Astrocyte (in vitro differentiated cells and primary cell): ENCODE measurements at regions not wholly inside any gene's neighbourhood (a gene's known extent, or its start where the extent isn't known, plus 50 kb on each side); places are given as distances from the start of the nearest gene placed in this dataset.
"Not testable (repeated sequence)": the region's sequence is repeated elsewhere in the genome, so short reads cannot be mapped to it uniquely, and the experiment has no call there.

Source experiments
- DNase-seq: peaks from one replicate; pipeline ENCODE4 v3.0.0-alpha.2; 2010; ENCODE audit warnings: low read depth
- FAIRE-seq: peaks from 2 replicates; lab custom pipeline; 2011; peaks lifted over from hg19 to GRCh38; lab: Jason Lieb, UNC
- H2AFZ ChIP-seq: 2 replicates; pipeline ENCODE4 v1.6.0; 2012; ENCODE audit warnings: low read depth, low read length, inconsistent platforms
- H3K27ac ChIP-seq: 2 replicates; pipeline ENCODE4 v1.5.1; 2011; ENCODE audit warnings: low read depth, low read length, inconsistent platforms
- H3K27me3 ChIP-seq: 2 replicates; pipeline ENCODE4 v1.6.0; 2011; ENCODE audit warnings: low read length, inconsistent platforms; ENCODE audit not compliant: insufficient read depth
- H3K36me3 ChIP-seq: 2 replicates; pipeline ENCODE4 v1.5.1; 2011; ENCODE audit warnings: low read length, inconsistent platforms; ENCODE audit not compliant: insufficient read depth
- H3K4me1 ChIP-seq: 2 replicates; pipeline ENCODE4 v1.5.1; 2011; ENCODE audit warnings: low read length, inconsistent platforms; ENCODE audit not compliant: insufficient read depth
- H3K4me2 ChIP-seq: 2 replicates; pipeline ENCODE4 v1.6.0; 2012; ENCODE audit warnings: low read length, inconsistent platforms
- H3K4me3 ChIP-seq: 2 replicates; pipeline ENCODE4 v1.5.1; 2011; ENCODE audit warnings: low read depth, mild to moderate bottlenecking, low read length, inconsistent platforms; ENCODE audit not compliant: insufficient read depth
- H3K79me2 ChIP-seq: 2 replicates; pipeline ENCODE4 v1.6.0; 2012; ENCODE audit warnings: mild to moderate bottlenecking, low read length, inconsistent platforms; ENCODE audit not compliant: insufficient read depth
- H3K9ac ChIP-seq: 2 replicates; pipeline ENCODE4 v1.6.0; 2012; ENCODE audit warnings: mild to moderate bottlenecking, low read length, inconsistent platforms
- H3K9me3 ChIP-seq: 2 replicates; pipeline ENCODE4 v1.5.1; 2012; ENCODE audit warnings: low read depth, mild to moderate bottlenecking, low read length, inconsistent platforms; ENCODE audit not compliant: insufficient read depth
- H4K20me1 ChIP-seq: 2 replicates; pipeline ENCODE4 v1.6.0; 2012; ENCODE audit warnings: low read length, inconsistent platforms; ENCODE audit not compliant: insufficient read depth
- H3K27ac Mint-ChIP-seq: one replicate; pipeline ENCODE4 v1.8.0; 2021; ENCODE audit warnings: mild to moderate bottlenecking, mixed read lengths; ENCODE audit not compliant: unreplicated experiment
- H3K27me3 Mint-ChIP-seq: one replicate; pipeline ENCODE4 v1.8.0; 2021; ENCODE audit warnings: low read depth, mixed read lengths; ENCODE audit not compliant: unreplicated experiment
- H3K36me3 Mint-ChIP-seq: one replicate; pipeline ENCODE4 v1.8.0; 2021; ENCODE audit warnings: low read depth, mixed read lengths; ENCODE audit not compliant: unreplicated experiment
- H3K4me1 Mint-ChIP-seq: one replicate; pipeline ENCODE4 v1.8.0; 2021; ENCODE audit warnings: low read depth, mixed read lengths; ENCODE audit not compliant: unreplicated experiment
- H3K4me3 Mint-ChIP-seq: one replicate; pipeline ENCODE4 v1.8.0; 2021; ENCODE audit warnings: mild to moderate bottlenecking, moderate library complexity, mixed read lengths; ENCODE audit not compliant: unreplicated experiment
- H3K9me3 Mint-ChIP-seq: one replicate; pipeline ENCODE4 v1.8.0; 2021; ENCODE audit warnings: mild to moderate bottlenecking, mixed read lengths; ENCODE audit not compliant: unreplicated experiment
- EZH2 ChIP-seq: IDR thresholded peaks from 2 replicates; pipeline ENCODE4 v1.6.1; 2012; ENCODE audit warnings: mild to moderate bottlenecking, low read length, inconsistent platforms; ENCODE audit not compliant: insufficient read depth
- TF ChIP-seq, protein P1 (sequence below): IDR thresholded peaks from 2 replicates; pipeline ENCODE4 v1.5.1; 2011; ENCODE audit warnings: low read depth, mild to moderate bottlenecking, inconsistent platforms, low read length, moderate library complexity; ENCODE audit not compliant: insufficient read depth

DNA sequence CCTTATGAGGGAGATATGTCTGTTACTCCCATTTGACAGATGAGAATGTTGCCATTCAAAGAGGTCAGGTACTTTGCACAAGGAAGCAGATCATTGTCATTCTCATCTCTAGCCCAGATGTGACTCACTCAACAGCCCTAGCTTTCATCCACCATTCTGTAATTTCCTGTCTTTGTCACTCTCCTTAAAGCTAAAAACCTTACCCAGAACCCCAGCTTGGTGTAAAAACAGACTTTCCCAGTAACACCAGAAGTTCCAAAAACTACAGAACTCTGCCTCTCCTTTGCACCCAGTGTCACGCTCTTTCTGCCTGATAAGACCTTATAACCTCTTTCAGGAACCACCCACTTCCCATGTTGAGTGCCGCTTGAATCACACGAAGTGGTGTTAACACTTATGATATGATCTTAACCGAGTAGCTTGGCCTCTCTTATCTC lies 89.1 kb upstream of the SP4 start:
- Mint-ChIP-seq H3K9me3 (no peaks in the 10 kb centered on the region), H3K27me3 (no peaks in the 10 kb centered on the region), H3K4me1 (peaks cover 8% of the 10 kb centered on the region), H3K27ac (no peak overlapping the region), H3K4me3 (no peak overlapping the region), H3K36me3 (no peaks in the 10 kb centered on the region)
- DNase-seq, result no peak
- no peak for FAIRE-seq
- H2AFZ ChIP-seq, result no peak overlapping the region
- no peak overlapping the region for H3K27ac ChIP-seq
- H3K36me3 ChIP-seq, result no peaks in the 10 kb centered on the region
- H3K4me2 ChIP-seq, result no peak overlapping the region
- no peaks in the 10 kb centered on the region for H3K4me1 ChIP-seq
- TF ChIP-seq, protein P1, sequence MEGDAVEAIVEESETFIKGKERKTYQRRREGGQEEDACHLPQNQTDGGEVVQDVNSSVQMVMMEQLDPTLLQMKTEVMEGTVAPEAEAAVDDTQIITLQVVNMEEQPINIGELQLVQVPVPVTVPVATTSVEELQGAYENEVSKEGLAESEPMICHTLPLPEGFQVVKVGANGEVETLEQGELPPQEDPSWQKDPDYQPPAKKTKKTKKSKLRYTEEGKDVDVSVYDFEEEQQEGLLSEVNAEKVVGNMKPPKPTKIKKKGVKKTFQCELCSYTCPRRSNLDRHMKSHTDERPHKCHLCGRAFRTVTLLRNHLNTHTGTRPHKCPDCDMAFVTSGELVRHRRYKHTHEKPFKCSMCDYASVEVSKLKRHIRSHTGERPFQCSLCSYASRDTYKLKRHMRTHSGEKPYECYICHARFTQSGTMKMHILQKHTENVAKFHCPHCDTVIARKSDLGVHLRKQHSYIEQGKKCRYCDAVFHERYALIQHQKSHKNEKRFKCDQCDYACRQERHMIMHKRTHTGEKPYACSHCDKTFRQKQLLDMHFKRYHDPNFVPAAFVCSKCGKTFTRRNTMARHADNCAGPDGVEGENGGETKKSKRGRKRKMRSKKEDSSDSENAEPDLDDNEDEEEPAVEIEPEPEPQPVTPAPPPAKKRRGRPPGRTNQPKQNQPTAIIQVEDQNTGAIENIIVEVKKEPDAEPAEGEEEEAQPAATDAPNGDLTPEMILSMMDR, result no peak
- TF ChIP-seq EZH2, result no peak
- H3K27me3 ChIP-seq, result no peaks in the 10 kb centered on the region
- H3K79me2 ChIP-seq, result no peaks in the 10 kb centered on the region
- H3K9me3 ChIP-seq, result peaks cover 6% of the 10 kb centered on the region
- H4K20me1 ChIP-seq, result no peaks in the 10 kb centered on the region
- no peak overlapping the region for H3K4me3 ChIP-seq
- no peak overlapping the region for H3K9ac ChIP-seq

DNA sequence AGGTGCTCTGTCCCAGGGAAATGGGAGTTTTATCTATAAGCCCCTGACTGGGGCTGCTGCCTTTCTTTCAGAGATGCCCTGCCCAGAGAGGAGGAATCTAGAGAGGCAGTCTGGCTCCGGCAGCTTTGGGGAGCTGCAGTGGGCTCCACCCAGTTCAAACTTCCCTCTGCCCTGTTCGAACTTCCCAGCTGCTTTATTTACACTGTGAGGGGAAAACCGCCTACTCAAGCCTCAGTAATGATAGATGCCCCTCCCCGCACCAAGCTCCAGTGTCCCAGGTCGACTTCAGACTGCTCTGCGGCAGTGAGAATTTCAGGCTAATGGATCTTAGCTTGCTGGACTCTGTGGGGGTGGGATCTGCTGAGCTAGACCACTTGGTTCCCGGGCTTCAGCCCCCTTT lies 83.0 kb upstream of the SP4 start:
- not testable (repeated sequence) for H4K20me1 ChIP-seq, H3K79me2 ChIP-seq, DNase-seq, H3K9ac ChIP-seq, H3K27ac Mint-ChIP-seq, FAIRE-seq, H3K4me2 ChIP-seq, H3K9me3 Mint-ChIP-seq, H3K4me1 ChIP-seq, H2AFZ ChIP-seq, H3K27me3 Mint-ChIP-seq, H3K27me3 ChIP-seq, H3K36me3 ChIP-seq, H3K27ac ChIP-seq, H3K9me3 ChIP-seq, H3K4me3 ChIP-seq, H3K36me3 Mint-ChIP-seq
- Mint-ChIP-seq H3K4me3 (peak overlapping the region; percentile 10), H3K4me1 (peaks cover 16% of the 10 kb centered on the region)

DNA sequence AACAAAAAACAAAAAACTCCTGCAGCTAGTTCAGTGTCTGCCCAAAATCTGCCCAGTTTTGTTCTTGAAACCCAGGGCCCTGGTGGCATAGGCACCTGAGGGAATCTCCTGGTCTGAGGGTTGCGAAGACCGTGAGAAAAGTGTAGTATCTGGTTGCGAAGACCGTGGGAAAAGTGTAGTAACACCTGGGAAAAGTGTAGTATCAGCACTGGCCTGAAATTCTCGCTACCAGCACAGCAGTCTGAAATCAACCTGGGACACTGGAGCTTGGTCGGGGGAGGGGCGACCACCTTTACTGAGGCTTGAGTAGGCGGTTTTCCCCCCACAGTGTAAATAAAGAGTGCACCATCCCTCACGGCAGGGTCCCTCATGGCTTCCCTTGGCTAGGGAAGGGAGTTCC lies 82.5 kb upstream of the SP4 start:
- Histone ChIP-seq H3K9ac (no peak overlapping the region), H4K20me1 (no peaks in the 10 kb centered on the region), H3K27me3 (no peaks in the 10 kb centered on the region), H3K4me2 (no peak overlapping the region), H3K27ac (no peak overlapping the region), H2AFZ (no peak overlapping the region), H3K79me2 (no peaks in the 10 kb centered on the region), H3K4me1 (no peaks in the 10 kb centered on the region), H3K36me3 (no peaks in the 10 kb centered on the region), H3K4me3 (no peak overlapping the region), H3K9me3 (peaks cover 3% of the 10 kb centered on the region)
- H3K9me3 Mint-ChIP-seq, result no peaks in the 10 kb centered on the region
- no peak overlapping the region for H3K27ac Mint-ChIP-seq
- DNase-seq (no peak), FAIRE-seq (no peak)
- H3K36me3 Mint-ChIP-seq, result no peaks in the 10 kb centered on the region
- H3K4me3 Mint-ChIP-seq, result no peak overlapping the region
- peaks cover 2% of the 10 kb centered on the region for H3K27me3 Mint-ChIP-seq
- TF ChIP-seq, protein P1, result no peak
- TF ChIP-seq EZH2, result no peak
- peaks cover 16% of the 10 kb centered on the region for H3K4me1 Mint-ChIP-seq
